ENCODE measurements at regions not wholly inside any gene's neighbourhood (a gene's known extent, or its start where the extent isn't known, plus 50 kb on each side); places are given as distances from the start of the nearest gene placed in this dataset.
"Not testable (repeated sequence)": the region's sequence is repeated elsewhere in the genome, so short reads cannot be mapped to it uniquely, and the experiment has no call there.

DNA sequence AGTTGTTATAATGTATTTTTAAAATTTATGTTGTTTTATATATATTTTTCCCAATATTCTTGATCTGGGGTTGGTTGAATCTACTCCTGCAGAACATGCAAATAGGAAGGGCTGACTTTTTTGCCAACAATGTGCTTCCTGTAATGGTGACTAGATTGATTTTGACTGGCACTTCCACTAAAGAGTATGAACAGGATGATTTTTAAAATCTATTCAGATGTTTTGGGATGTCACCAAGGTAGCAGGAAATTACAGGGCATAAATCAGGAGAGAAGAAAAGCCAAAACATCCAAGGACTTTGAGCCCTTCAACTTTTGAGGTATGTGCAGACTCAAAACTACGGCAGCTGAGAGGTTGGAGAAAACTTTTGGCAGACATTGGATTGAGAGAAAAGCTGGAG, 1047.6 kb downstream of the SLITRK5 start:
- no peak for DNase-seq (ENCODE audit: low read depth, low spot score)
- H3K4me3 ChIP-seq (ENCODE audit: low read length) = no peak overlapping the region

DNA sequence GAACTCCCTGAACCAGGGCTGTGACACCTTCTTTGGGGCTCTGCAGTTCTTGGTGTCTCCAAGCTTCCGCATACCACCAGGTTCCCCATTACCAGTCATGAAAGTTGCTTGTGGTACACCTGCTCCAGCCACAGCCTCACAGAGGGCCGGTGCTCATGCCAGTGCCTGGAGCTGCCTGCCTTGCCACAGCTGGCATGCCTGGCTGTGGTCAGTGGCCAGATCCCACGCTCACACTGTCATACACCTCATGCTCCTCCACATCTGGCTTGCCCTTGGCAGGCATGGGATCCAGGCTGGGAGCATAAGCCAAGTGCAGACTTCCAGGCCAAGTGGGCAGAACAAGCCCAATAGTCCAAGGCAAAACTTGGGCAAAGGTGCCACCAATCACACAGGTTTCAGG, 1054.9 kb downstream of the SLITRK5 start:
- no peak overlapping the region for H3K4me3 ChIP-seq (ENCODE audit: low read length)
- DNase-seq (ENCODE audit: low read depth, low spot score) = no peak

DNA sequence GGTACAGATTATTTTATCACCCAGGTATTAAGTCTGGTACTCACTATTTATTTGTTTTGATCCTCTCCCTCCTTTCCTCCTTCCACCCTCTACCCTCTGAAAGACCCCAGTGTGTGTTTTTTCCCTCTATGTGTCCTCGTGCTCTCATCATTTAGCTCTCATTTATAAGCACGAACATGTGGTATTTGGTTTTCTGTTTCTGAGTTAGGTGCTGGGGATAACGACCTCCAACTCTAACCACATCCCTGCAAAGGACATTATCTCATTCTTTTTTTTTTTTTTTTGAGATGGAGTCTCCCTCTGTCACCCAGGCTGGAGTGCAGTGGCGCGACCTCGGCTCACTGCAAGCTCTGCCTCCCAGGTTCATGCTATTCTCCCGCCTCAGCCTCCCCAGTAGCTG, 1056.1 kb downstream of the SLITRK5 start:
- H3K4me3 ChIP-seq (ENCODE audit: low read length); DNase-seq (ENCODE audit: low read depth, low spot score): not testable (repeated sequence)

DNA sequence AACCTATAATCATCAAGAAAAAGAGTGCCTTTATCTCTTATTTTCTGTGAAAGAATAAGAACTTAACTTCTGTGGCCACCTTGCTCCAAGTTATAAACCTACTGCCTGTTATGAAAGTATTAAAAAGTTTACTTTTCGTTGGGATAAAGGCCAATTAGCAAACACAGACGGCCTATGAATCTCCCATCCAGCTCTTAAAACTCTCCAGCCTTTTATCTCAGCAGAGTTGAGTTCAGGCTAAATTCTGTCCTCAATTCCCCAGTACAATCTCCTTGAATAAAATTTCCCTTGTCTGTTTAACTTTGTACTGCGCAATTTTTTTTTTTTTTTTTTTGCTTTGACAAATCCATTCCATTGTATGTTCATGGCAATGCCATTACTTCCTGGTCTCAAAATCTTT, 1058.4 kb downstream of the SLITRK5 start:
- DNase-seq (ENCODE audit: low read depth, low spot score) = no peak
- no peak overlapping the region for H3K4me3 ChIP-seq (ENCODE audit: low read length)

DNA sequence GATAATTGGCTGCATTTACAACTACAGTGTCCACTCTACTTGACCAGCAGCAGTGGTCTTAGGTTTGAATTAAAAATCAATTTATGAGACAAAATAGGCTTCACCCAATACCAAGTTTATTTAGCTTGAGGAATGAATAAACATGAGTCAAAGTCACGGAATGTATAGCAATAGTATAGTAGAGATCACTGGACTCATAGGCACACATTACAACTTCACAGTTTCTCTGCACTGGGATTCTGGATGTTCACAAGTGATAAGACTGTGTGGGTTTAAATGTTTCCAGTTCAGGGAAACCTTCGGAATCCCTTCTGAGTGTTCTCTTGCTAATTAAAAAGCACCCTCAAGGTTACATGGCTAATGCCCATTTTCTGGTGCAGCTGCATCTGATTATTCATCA, 1064.9 kb downstream of the SLITRK5 start:
- H3K4me3 ChIP-seq (ENCODE audit: low read length) = no peak overlapping the region
- DNase-seq (ENCODE audit: low read depth, low spot score) = no peak

DNA sequence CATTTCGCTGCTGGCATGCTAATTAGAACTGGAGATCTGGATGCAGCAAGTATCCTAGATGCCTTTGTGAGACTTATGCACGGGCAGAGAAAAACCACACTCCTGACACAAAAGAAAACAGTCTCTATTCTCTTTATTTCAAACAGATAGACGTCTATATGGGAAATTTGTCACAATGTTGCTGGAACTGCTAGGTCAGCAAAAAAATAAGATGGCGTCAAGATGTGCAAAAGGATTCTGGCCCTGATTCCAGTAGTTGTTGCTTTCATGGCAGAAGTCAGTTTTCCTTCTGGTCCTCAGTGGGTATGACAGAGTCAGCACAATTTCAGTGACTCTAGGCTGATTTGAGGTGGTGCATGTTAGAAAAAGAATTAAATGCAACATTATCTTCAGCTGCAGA, 1068.0 kb downstream of the SLITRK5 start:
- no peak overlapping the region for H3K4me3 ChIP-seq (ENCODE audit: low read length)
- no peak for DNase-seq (ENCODE audit: low read depth, low spot score)

DNA sequence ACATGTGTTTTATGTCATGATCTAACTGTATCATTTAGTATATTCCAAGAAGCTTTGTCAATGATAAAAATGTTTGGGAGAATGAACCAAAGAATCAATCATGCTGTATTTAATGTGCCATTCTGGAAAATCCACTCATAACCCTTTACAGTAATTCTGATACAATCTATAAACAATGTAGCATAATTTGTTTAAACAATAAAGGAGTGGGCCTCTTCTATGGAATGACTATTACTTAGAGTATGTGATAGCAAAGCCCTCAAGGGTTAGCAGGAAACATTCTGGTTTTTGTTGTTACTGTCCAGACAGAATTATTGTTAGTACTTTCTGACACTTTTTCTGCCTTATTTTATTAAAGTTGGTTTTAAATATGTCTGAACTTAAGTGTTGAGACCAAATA, 1073.1 kb downstream of the SLITRK5 start:
- no peak overlapping the region for H3K4me3 ChIP-seq (ENCODE audit: low read length)
- no peak for DNase-seq (ENCODE audit: low read depth, low spot score)

DNA sequence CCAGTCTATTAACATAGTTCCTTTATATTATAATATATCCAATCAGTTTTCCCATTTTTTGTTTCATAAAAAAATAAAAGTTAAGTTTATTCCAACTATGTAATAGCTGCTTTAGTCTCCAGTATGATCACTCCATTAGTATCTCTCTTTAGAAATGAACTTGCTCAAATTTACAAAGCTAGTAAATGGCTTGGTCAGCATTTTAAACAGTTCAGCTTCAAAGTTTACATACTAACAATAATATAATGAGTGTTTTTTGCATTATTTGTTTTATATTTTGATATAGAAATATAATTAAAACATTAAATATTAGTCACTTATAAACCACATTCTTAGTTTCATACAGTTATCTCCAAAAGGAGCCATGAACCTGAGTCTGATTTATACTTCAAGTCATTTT, 1073.8 kb downstream of the SLITRK5 start:
- DNase-seq (ENCODE audit: low read depth, low spot score) = no peak
- no peak overlapping the region for H3K4me3 ChIP-seq (ENCODE audit: low read length)

DNA sequence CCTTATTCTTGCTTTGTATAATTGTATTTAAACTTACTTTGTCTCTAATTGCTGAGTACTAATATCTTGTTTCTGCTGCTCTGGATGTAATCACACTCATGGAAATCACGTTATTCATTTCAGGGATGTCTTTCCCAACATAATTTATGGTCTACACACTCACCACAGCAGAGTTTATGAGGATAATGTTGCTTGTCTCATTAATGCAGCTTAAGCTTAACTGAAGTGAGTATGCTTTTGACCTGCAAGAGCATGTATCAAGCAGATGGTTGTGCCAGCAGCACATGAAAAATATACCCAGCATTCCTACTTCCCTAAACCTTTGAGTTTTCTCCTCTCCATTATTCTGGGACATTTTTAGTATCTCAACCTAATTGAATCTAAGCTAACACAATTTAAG, 1080.9 kb downstream of the SLITRK5 start:
- H3K4me3 ChIP-seq (ENCODE audit: low read length) = no peak overlapping the region
- DNase-seq (ENCODE audit: low read depth, low spot score) = no peak

DNA sequence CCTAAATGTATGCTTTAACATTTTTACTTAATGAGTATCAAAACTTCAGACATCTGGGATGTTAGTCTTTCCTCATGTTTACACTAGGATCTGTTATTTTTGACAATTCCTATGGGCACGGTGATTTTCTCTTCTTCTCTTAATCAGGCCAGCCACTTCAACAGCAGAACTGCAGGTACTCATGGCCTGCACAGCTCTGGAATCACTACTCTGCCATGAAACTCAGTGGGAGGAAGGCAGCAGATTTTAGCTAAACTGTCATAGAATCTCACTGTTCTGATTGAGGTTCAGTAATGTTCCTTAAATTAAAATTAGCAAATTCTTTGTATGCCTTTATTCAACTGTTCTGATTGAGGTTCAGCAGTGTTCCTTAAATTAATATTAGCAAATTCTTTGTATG, 1083.0 kb downstream of the SLITRK5 start:
- H3K4me3 ChIP-seq (ENCODE audit: low read length) = no peak overlapping the region
- DNase-seq (ENCODE audit: low read depth, low spot score) = no peak

DNA sequence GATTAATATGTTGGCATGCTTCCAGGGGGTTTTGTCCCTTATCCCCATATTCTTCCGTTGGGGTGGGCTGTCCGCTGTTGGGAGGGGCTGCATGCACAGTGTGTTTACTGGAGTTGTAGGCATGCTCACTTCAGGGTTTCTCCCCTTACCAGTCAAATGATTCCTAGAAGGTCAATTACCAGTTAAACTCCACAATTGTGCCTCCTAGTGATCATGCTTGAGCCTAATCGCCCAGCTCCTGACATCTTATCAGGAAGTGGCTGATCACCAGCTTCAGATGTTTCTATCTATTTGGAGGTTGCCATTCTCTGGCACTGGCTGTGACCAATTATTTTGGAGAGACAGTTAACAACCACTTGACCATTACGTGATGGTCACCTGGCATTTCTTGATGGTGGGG, 1090.0 kb downstream of the SLITRK5 start:
- no peak for DNase-seq (ENCODE audit: low read depth, low spot score)
- H3K4me3 ChIP-seq (ENCODE audit: low read length) = no peak overlapping the region

DNA sequence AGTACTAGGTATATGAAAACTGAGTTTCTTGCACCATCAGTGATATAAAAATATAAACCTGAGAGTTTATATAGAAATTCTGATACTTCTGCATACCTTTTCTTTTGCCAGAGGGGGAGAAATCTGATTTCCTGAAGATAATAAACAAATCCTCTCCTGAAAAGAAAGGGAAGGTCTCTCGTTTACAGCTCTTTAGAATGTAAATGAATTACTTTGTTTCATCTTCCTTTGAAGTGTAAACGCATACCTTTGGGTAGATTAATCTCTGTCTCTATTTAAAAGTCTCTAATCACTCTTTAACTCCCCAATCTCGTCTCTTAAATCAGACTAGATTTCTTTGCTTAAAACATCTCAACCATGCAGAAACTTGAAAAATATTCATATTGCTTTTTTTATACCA, 1092.9 kb downstream of the SLITRK5 start:
- H3K4me3 ChIP-seq (ENCODE audit: low read length) = no peak overlapping the region
- no peak for DNase-seq (ENCODE audit: low read depth, low spot score)

DNA sequence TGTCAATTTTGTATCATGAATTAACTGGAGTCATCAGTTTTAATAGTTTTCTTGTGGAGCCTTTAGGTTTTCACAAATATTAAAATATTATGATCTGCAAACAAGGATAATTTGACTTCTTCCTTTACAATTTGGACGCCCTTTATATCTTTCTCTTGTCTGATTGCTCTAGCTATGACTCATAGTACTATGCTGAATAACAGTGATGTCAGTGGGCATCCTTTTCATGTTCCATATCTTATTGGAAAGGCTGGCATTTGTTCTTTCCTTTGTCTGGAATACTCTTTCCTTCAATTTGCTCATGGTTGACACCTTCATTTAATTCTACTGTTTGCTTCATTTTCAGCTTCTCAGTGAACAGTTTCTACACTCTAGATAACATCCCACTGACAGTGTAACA, 1129.3 kb downstream of the SLITRK5 start:
- no peak overlapping the region for H3K4me3 ChIP-seq (ENCODE audit: low read length)
- no peak for DNase-seq (ENCODE audit: low read depth, low spot score)

DNA sequence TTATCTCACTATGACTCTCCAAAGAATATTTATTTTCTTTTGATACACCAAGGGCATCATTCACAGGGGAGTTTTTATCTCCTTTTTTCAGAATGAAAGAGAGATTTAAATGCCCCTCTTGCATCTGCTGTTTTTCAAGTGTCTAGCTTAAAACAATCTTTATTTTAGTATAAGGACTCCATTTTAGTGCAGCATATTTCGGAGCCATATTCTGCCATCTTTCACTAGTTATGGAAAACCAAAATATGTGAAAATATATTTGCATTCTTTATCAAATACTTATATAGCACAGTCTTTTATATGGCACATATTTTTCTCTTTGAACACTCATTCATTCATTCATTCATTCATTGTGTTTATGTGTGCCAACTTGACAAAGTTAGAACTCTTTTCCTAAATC, 1130.2 kb downstream of the SLITRK5 start:
- H3K4me3 ChIP-seq (ENCODE audit: low read length) = no peak overlapping the region
- no peak for DNase-seq (ENCODE audit: low read depth, low spot score)

DNA sequence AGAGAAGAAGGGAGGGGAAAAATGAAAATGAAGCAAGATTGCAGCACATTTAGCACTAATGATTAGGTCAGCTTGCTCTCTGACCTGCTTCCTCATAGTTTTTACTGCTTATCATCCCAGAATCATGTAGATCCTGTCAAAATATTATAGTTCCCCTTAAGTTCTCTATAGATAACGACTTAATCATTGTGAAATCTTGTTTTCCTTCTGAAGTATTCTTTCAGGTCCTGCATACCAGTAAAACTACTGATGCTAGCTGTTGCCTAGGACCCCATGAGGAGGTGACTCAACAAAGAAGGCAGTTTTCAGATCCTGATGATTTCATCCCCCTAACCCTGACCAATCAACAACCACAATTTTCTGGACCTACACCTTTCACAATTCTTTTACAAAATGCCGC, 1131.7 kb downstream of the SLITRK5 start:
- DNase-seq (ENCODE audit: low read depth, low spot score) = no peak
- H3K4me3 ChIP-seq (ENCODE audit: low read length) = no peak overlapping the region

DNA sequence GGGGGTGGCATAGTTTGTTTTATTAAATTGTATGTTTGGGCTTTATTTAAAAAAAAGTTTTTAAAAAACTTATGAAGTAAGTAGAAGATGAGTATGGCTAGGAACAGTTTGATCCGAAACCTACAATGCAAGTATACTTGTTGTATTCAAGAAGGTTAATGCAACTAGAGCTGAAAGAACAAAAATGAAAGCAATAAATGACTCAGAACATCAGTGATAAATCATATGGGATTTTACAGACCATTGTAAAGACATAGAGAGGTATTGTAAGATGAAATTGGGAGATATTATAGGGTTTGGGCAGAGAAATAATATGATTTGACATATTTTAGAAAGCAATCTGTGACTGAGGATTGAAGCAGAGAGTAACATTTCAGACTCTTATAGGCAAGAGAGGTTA, 1135.3 kb downstream of the SLITRK5 start:
- no peak overlapping the region for H3K4me3 ChIP-seq (ENCODE audit: low read length)
- DNase-seq (ENCODE audit: low read depth, low spot score) = no peak

DNA sequence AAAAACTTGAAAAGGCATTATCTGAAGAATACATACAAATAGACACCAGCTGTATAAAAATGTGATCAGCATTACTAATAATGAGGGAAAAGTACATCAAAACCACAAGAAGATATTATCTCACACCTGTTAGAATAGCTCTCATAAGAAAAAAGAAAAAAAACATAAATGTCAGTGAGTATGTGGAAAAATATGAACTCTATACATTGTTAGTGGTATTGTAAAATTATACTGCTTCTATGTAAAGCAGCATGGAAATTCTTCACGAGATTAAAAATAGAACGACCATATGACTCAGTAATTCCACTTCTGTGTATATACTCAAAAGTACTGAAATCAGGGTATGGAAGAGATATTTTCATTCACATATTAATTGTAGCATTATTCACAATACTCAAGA, 1146.4 kb downstream of the SLITRK5 start:
- DNase-seq (ENCODE audit: low read depth, low spot score) = no peak
- no peak overlapping the region for H3K4me3 ChIP-seq (ENCODE audit: low read length)

DNA sequence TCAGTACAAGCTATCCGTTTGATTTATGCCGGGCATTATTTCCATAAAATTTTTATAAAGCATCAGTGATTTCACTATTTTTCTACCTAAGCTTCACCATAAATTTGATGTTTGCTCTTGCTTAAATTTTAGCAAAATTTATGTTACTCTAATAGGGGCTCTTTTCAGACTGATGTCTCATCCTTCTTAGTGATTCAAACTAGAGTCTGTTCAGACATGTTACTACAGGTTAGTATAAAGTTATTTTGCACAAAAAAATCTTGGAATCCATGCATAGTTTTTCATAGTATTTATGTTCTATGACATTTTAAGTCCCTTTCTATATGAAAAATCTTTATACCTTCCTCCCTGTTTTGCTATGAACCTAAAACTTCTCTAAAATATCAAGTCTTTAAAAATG, 1151.9 kb downstream of the SLITRK5 start:
- DNase-seq (ENCODE audit: low read depth, low spot score) = no peak
- H3K4me3 ChIP-seq (ENCODE audit: low read length) = no peak overlapping the region

DNA sequence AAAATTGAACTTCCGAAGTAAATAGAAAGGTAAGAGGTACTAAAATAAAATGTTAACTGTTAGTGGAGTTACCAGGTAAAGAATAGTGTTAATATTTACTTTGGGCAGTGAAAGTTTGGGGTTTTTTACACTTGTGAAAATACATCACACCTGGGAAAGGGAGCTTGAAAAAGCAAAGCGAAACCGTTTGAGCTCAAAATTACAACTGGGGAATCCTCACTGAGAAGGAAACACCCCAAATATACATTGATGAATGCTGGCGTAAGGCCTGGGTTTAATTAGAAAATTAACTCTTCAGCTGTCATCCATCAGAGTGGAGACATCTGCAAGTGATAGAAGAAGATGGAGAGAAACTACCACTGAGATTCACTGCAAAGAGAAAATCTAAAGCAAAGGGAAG, 1153.0 kb downstream of the SLITRK5 start:
- no peak overlapping the region for H3K4me3 ChIP-seq (ENCODE audit: low read length)
- DNase-seq (ENCODE audit: low read depth, low spot score) = no peak

DNA sequence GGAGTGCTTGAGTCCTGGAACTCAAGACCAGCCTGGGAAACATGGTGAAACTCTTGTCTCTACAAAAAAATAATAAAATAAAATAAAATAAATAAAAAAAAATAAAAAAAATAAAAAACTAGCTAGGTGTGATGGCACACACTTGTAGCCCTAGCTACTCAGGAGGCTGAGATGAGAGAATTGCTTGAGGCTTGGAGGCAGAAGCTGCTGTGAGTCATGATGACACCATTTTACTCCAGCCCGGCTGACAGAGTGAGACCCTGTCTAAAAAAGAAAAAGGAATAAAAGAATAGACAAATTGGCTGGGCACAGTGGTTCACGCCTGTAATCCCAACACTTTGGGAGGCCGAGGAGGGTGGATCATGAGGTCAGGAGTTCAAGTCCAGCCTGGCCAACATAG, 1168.9 kb downstream of the SLITRK5 start:
- DNase-seq (ENCODE audit: low read depth, low spot score) = no peak
- H3K4me3 ChIP-seq (ENCODE audit: low read length) = no peak overlapping the region

DNA sequence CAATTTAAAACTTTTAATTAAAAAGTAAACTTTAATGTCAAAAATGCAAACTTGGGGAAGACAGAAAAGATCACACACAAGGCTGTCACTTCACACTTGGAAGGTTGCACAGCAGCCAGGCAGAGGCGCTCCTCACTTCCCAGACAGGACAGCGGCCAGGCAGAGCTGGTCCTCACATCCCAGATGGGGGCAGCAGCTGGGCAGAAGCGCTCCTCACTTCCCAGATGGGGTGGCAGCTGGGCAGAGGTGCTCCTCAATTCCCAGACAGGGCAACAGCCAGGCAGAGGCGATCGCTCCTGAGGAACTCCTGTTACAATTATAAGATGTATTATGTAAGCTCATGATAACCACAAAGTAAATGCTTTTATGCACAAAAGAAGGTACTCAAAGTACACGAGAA, 1181.1 kb downstream of the SLITRK5 start:
- DNase-seq (ENCODE audit: low read depth, low spot score); H3K4me3 ChIP-seq (ENCODE audit: low read length): not testable (repeated sequence)

DNA sequence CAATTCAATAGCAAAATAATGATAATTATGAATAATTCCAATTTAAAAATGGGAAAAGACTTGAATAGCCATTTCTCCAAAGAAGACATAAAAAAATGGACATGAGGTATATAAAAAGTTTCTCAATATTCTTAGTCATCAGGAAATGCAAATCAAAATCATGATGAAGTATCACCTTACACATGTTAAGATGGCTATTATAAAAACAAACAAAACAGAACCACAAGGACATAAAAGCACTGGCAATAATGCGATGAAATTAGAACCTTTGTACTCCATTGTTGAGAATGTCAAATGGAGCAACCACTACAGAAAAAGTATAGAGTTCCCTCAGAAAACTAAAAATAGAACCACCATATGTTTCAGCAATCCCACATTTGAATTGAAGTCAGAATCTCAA, 1186.1 kb downstream of the SLITRK5 start:
- DNase-seq (ENCODE audit: low read depth, low spot score) = no peak
- no peak overlapping the region for H3K4me3 ChIP-seq (ENCODE audit: low read length)

All from Jurkat, Clone E6-1 (cell line).